ENCODE measurements at regions not wholly inside any gene's neighbourhood (a gene's known extent, or its start where the extent isn't known, plus 50 kb on each side); places are given as distances from the start of the nearest gene placed in this dataset.

DNA sequence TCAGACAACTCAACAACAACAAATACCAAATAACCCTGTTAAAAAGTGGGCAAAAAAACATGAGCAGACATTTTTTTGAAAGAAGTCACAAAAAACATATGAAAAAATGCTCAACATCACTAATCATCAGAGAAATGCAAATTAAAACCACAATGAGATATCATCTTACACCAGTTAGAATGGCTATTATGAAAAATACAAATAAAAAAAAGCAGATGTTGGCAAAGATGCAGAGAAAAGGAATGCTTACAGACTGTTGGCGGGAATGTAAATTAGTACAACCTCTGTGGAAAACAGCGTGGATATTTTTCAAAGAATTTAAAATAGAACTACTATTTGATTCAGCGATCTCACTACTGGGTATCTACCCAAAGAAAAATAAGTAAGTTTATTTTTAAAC is 114.0 kb downstream of the SLC38A4 start:
- H3K4me3 ChIP-seq (replicated peaks in 1 of 3; ENCODE audit: insufficient read depth in 1 of 3, low read depth in 1 of 3, low read length in 3 of 3): no peak overlapping the region
- no peaks in the 10 kb centered on the region for H3K4me1 ChIP-seq (ENCODE audit: control insufficient read depth, extremely low read depth, insufficient read depth, low read length)
- H3K4me2 ChIP-seq (ENCODE audit: insufficient read depth, low read length): no peak overlapping the region
- no peak overlapping the region for H3K9ac ChIP-seq (replicated peaks; ENCODE audit: extremely low read depth, insufficient read depth, low read length)
- no TSS peak for BruUV-seq (replicated peaks)
- no peaks in the 10 kb centered on the region for H3K9me3 ChIP-seq (replicated peaks; ENCODE audit: control insufficient read depth, insufficient read depth, low read length)
- no peak overlapping the region for H2AFZ ChIP-seq (ENCODE audit: low read depth, low read length)
- intact Hi-C loops (cut with micrococcal nuclease) (no loop called here), dilution Hi-C loops (cut with MboI; ENCODE audit: extremely low pct_ligation_motif_present, low sequenced_read_pairs) (no loop called here)
- ChIA-PET POLR2A (no interaction called here), CTCF (no interaction called here)
- DNase-seq (ENCODE audit: low read depth, low spot score) (no peak), FAIRE-seq (no peak)
- no peaks in the 10 kb centered on the region for H3K79me2 ChIP-seq (ENCODE audit: control insufficient read depth, insufficient read depth, low read length)
- H3K9me1 ChIP-seq (replicated peaks; ENCODE audit: control insufficient read depth, extremely low read depth, insufficient read depth, low read length): no peaks in the 10 kb centered on the region
- no peak for TF ChIP-seq EZH2 (IDR thresholded peaks at IDR 0.05; ENCODE audit: borderline replicate concordance, low read depth, low read length, severe bottlenecking)
- TF ChIP-seq POLR2A (IDR thresholded peaks at IDR 0.05; ENCODE audit: low read depth, low read length): no peak
- TF ChIP-seq, protein P1, sequence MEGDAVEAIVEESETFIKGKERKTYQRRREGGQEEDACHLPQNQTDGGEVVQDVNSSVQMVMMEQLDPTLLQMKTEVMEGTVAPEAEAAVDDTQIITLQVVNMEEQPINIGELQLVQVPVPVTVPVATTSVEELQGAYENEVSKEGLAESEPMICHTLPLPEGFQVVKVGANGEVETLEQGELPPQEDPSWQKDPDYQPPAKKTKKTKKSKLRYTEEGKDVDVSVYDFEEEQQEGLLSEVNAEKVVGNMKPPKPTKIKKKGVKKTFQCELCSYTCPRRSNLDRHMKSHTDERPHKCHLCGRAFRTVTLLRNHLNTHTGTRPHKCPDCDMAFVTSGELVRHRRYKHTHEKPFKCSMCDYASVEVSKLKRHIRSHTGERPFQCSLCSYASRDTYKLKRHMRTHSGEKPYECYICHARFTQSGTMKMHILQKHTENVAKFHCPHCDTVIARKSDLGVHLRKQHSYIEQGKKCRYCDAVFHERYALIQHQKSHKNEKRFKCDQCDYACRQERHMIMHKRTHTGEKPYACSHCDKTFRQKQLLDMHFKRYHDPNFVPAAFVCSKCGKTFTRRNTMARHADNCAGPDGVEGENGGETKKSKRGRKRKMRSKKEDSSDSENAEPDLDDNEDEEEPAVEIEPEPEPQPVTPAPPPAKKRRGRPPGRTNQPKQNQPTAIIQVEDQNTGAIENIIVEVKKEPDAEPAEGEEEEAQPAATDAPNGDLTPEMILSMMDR (IDR thresholded peaks at IDR 0.05; ENCODE audit: extremely low read depth in 1 of 2, insufficient read depth in 1 of 2, low read depth in 1 of 2, low read length in 2 of 2): no peak
- no peak for TF ChIP-seq GATA2 (IDR thresholded peaks at IDR 0.05; ENCODE audit: insufficient read depth, insufficient read length, low read depth, low read length)
- TF ChIP-seq FOS (IDR thresholded peaks at IDR 0.05; ENCODE audit: borderline replicate concordance, insufficient read depth, low read length): no peak
- TF ChIP-seq, protein P2, sequence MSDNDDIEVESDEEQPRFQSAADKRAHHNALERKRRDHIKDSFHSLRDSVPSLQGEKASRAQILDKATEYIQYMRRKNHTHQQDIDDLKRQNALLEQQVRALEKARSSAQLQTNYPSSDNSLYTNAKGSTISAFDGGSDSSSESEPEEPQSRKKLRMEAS (IDR thresholded peaks at IDR 0.05; ENCODE audit: insufficient read depth, insufficient read length): no peak
- no peak for TF ChIP-seq POLR2AphosphoS5 (IDR thresholded peaks at IDR 0.05; ENCODE audit: insufficient read depth, low read depth, low read length)
- no peak for TF ChIP-seq MYC (IDR thresholded peaks at IDR 0.05; ENCODE audit: low read depth, low read length)
- TF ChIP-seq JUN (IDR thresholded peaks at IDR 0.05; ENCODE audit: borderline replicate concordance, insufficient read depth, insufficient read length, low read depth): no peak
- no peaks in the 10 kb centered on the region for H4K20me1 ChIP-seq (replicated peaks; ENCODE audit: control insufficient read depth, extremely low read depth, insufficient read depth, low read length)
- H3K27me3 ChIP-seq (ENCODE audit: control insufficient read depth in 2 of 2, insufficient read depth in 2 of 2, low read length in 2 of 2): peaks cover 2% of the 10 kb centered on the region in 2 experiments
- H3K27ac ChIP-seq (ENCODE audit: insufficient read depth, low read depth, low read length): no peak overlapping the region
- H3K36me3 ChIP-seq (ENCODE audit: control insufficient read depth in 2 of 2, extremely low read depth in 1 of 2, insufficient read depth in 2 of 2, low read length in 2 of 2): no peaks in the 10 kb centered on the region

Measured in endothelial cell of umbilical vein (primary cell).